SIG-M5 treated with dmso at 0.1 percent for 504 hours (cell line): ENCODE measurements at regions not wholly inside any gene's neighbourhood (a gene's known extent, or its start where the extent isn't known, plus 50 kb on each side); places are given as distances from the start of the nearest gene placed in this dataset.

Experiments used
- DNase-seq: peaks from one replicate; lab custom pipeline; 2025; ENCODE audit not compliant: unreplicated experiment; lab: John Stamatoyannopoulos, UW

DNA sequence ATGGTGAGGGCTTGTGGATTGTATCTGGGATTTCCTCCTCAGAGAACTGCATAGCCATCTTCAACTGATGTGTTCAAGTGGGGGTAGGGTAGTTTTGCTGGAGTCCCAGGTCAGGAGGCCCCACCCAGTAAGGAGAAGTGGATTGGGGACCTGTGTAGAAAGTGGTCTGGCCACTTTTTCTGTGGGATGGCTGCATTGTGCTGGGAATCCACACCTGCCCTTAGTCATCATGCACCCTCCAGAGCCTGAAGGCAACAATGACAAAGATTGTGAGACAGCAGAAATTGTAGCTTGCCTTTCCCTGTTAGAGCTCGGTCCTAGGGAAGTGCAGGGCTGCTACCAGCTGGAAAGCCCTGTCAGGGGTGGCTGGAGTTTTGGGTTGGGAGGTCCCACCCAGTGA, 255.4 kb downstream of the NDFIP2 start:
- no peak for DNase-seq

DNA sequence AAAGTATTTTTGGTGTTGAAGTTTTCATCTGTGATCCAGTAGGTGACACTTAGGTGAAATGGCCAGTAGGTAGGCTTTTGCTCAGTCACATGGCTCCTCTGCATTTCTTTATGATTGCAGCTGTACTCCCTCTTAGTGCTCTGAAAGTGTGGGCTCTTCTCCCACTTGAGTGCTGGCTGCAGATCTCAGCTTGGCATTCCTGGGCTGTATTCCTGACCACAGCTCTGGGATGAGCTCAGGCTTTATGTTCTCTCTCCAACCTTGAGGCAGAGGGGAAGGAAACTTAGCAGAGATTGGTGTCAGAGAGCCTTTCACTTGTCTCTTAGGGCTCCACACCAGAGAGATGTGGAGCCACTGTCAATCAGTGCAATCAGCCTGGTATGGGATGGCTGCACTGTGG, 254.3 kb downstream of the NDFIP2 start:
- DNase-seq: no peak

DNA sequence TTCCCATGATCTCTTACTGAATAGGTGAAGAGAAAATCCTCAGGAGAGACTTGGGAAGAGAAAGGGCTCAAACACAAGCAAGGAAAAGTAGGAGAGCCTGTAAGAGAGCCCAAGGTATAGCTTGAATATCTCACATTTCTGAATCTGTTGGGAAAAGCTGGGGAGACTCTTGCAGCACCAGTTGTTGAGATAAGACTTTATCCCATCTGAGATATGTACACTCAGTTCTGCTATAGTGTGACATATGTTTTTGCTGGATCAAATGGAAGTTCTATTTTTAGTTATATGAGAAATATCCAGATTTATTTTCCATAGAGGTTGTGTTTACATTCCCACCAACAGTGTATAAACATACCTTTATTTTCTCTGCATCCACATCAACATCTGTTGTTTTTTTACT, 246.1 kb downstream of the NDFIP2 start:
- no peak for DNase-seq

DNA sequence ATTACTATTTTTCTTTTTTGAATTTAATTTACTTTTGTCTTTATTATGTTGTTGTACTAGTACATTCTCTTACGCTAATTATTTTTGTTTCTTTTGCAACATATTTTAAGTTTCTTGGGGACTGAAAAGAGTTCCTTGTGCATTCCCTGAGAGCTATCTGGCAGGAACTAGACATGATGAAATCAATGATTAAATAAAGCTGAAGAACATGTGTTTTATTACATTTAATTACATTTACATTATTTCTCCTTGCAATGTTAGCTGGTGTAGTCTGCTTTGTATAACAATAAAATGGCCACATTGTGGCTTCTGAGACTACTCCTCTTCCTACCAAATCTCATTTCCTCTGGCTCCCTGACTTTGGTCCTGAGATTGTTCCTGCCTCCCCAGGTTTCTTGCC, 244.9 kb downstream of the NDFIP2 start:
- no peak for DNase-seq

DNA sequence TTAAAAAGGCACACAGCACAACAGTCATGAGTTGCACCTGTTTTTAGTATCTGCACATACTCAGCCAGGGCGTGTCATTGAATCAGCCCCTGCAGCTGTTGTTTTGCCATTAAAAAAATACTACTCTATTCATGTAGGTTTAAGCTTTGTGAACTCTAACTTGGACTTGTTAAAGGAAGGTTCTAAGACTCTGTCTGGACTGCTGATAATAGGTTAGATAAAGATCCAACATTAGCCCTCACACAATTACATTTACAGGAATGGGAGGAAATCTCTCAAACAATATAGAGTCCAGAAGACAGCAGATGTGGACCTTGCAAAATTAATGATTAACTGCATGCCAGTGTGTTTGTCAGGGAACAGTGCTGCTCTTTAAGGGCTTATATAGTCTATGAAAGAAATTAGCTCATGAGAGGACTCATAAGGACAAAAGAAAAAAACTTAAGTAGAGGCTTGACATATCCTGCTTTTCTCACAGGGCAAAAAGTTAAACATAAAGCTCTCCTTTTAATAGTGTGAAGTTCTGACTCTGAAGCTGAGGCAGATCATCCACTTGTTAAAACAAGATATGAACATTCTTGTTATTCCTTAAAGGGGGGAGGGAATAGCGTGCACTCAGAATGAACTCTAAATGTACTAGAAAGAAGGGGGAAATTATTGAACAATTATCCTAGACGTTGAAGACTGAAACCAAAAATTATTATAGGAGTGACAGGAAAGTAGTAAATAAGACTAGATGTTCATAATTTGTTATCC, 243.6 kb downstream of the NDFIP2 start:
- no peak for DNase-seq

DNA sequence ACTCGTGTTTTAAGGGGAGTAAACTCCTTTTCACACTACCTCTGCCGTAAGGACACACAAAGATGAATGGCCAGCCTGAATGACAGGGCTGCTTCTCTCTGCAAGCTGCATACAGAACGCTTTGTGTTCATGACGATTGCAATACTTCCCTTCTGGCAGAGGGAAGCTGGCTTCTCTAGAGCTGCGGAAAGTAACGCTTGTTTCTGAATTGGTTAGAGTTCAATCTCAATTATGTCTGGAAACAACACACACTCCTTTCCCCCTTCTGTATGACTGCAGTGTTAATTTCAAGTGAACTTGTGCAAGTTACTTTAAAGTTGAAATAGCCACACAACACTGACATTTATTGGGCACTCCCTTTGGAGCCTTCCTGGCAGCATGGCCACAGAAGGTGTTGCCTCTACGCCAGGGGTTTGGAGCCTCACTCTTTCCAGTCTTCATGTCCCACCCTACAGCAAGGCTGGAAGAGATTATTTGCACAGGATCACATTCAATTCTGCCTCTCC, 242.6 kb downstream of the NDFIP2 start:
- no peak for DNase-seq

DNA sequence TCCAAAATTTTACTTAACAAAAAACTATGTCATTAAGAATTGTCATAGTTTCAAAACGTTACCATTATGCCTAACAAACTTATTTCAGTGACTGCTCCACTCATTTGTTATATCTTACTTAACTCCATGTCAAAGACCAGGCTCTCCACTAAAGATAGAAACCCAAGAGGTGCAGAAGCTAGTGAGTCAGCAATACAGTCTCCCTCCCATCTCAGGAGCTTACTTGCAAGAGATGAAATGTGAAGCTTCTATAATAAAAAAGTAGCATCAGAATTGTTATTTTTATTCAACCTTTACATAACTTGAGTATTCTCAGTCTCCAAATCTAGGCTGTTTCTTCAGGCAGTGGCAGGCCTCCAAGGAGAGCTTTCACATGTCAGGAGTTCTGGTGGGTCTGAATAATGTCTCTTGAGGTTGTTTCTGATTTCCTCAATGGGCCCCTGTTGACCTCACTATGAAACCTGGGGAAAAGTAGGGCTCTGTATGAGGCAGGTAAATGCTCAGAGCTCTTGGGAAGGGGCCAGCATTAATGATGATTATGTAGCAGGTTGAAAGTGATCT, 242.0 kb downstream of the NDFIP2 start:
- DNase-seq: no peak

DNA sequence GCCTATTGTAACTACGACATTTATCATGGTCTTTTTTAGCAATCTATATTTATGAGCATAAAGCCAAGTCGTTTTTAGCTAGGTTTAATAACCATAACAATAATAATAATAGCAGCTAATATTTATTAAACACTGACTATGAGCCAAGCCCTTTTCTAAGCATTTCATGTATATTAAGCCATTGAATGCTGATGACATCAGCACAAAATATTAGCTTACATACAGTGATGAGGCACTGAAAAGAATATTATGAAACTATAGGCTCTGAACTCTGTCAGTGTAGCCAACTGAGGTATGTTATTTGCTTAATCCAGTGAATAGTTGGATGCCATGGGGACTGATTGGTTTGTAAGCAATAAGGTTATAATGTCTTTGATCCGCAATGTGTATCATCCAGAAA, 235.2 kb downstream of the NDFIP2 start:
- no peak for DNase-seq

DNA sequence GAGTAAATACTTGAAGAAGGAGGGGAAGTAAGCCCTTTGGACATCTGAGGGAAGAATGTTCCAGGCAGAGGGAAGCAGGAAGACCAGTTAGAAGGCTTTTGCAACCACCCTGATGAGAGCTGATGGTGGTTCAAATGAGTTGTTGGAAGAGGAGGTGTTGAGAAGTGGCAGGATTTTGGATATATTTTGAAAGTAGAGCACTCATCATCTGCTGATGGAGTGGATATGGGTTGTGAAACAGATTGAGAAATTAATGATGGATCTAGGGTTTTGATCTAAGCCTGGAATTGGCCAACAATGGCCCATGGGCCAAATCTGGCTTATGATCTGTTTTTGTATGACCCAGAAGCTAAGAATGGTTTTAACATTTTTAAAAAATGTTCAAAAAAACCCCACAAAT, 230.7 kb downstream of the NDFIP2 start:
- no peak for DNase-seq

DNA sequence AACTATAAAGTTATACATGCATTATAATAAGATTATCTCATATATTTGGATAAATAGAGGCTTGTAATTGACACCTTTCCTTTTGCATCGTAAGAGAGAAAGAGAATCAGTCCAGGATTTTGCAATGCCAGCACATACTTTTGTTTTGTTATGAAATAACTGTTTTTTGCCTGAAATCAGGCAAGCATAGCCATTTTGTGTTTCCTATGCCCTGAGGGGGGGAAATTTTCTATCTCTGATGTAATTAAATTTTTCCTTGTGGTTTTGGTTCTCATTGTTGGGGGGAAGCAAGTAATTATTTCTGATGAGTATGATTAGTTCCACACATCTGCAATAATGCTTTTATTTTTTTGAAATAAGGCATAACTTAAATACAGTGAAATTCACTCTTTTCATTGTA, 229.4 kb downstream of the NDFIP2 start:
- DNase-seq: peak; percentile 14

DNA sequence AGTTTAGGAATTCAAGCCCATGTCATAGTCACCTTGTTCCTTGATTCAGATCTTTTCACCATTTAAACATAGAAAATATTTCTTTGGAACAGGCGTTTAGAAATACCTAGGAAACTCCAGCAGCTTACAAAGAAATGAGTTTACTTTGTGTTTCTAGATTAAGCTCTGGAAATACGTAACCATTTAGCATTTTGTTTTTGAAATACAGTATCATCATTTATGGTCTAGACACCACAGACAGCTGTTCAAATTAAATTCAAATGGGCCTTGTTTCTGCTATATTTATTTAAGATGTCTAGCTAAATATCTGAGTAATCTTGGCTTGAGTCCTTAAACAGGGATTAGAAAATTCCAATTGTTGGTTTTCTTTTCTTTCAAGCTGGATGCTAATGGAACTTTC, 228.5 kb downstream of the NDFIP2 start:
- DNase-seq: no peak

DNA sequence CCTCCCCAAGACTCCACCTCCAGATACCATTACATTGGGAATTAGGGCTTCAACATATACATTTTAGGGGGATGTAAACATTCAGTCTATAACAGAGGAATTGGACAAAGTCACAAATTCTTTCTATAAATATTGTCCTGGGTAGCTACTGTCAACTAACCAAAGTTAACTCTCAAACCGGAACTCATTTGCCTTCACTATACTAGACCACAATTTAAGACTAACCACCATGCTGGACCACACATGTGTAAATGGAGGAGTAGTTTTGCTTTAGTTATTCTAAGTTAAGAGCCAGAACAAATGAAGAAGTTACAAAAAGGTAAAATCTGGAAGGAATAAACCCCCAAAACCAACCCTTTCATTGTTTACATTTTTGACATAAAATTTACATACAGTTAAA, 222.8 kb downstream of the NDFIP2 start:
- DNase-seq: no peak

DNA sequence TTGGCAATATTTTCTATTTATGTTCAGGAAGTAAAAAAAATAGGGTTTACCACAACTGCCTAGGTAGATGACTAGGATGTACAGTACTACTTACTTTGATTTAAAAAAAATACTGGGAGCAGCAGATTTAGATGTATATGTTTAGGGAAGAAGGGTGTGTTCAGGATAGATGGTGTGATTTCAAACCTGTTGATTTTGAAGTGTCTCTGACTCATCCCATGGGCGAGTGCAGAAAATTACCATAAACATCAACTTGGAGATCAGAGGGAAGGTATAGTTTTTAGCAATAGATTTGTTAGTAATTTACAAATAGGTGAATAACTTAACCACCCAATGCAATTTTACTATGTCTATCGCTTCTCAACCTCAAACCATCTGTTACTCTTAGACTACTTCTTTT, 214.8 kb downstream of the NDFIP2 start:
- no peak for DNase-seq

DNA sequence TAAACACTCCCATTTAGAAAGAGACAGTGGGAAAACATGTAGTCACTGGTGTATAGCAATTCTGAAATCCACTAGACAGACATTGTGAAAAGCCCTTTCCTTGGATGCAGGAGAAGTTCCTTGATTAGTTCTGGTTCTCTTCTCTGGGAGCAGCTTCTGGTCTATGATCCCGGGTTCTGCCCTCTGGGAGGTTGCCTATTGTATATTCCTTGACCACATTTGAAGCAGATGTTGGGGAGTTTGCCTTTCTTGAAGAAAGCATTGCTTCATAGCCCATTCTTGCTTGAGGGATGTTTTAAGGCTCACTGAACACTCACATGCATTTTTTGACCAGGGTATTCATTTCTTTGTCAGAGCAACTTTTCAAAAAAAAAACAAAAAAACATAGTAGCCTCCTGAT, 211.9 kb downstream of the NDFIP2 start:
- no peak for DNase-seq

DNA sequence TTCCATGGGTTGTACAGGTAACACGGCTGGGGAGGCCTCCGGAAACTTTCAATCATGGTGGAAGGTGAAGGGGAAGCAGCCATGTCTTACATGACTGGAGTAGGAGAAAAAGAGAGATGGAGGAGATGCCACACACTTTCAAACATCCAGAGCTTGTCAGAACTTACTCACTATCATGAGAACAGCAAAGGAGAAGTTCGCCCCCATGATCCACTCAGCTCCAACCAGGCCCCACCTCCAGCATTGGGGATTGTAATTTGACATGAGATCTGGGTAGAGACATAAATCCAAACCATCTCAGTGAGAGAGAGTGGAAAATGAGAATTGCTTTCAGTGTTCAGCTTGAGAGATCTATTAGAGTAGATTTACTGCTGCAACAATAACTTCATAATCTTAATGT, 210.9 kb downstream of the NDFIP2 start:
- DNase-seq: no peak

DNA sequence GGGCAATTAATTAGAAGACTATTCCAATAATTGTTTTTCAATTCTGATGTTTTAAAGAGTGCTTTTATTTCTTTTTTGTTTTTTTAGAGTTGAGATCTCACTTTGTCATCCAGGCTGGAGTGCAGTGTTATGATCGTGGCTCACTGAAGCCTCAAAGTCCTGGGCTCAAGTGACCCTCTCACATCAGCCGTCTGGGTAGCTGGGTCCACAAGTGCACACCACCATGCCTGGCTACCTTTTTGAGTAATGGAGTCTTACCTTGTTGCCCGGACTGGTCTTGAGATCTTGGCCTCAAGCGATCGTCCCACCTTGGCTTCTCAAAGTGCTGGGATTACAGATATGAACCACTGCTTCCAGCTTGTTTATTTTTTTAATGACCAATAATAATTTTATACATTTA, 207.8 kb downstream of the NDFIP2 start:
- DNase-seq: no peak

DNA sequence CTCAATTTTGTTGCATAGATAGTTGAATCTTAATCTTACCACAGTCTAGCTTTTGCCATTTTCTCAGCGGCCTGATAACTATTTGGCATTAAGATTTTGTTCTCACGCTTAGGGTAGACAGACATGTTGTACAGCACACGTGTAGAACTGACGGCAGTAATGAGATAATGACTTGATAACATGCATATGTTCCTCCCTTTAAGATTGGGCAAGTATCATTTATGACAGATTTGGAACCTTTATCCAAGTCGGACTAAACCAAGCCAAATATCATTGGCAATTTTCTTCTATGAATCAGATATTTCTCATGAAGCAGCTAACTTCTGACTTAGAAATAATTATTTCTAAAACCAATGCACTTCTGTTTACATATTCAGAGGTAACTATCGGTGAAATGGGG, 205.5 kb downstream of the NDFIP2 start:
- no peak for DNase-seq

DNA sequence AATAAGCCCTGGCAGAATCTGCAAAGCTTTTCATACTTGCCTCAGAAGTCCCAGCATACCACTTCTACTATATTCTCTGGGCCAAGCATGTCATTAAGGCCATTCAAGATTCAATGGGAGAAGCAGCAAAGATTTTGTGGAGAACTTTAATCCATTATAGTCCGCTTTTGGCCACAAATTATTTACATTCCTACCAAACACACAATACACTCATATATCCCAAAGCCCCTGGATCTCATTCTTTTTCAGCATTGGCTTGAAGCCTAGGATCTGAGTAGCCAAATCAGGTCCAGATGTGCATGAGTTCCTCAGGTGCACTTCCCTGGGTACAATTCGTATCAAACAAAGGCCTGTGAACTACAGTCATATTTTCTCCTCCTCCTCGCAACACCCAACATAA, 203.4 kb downstream of the NDFIP2 start:
- no peak for DNase-seq

DNA sequence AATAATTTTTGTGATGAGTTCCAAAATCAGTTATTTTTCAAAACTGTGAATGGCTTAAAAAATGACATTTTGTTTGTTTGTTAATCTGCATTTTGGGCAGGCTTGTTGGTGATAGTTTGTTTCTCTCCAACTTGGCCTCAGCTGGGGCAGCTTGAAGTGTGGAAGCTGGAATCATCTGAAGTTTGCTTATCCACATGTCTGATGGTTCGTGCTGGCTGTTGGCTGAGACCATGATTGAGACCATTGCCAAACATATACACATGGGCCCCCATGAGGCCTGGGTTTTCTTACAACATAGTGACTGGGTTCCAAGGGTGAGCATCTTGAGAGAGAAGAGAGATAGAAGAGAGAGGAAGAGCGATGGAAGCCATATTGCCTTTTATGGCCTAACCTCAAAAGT, 201.2 kb downstream of the NDFIP2 start:
- no peak for DNase-seq

DNA sequence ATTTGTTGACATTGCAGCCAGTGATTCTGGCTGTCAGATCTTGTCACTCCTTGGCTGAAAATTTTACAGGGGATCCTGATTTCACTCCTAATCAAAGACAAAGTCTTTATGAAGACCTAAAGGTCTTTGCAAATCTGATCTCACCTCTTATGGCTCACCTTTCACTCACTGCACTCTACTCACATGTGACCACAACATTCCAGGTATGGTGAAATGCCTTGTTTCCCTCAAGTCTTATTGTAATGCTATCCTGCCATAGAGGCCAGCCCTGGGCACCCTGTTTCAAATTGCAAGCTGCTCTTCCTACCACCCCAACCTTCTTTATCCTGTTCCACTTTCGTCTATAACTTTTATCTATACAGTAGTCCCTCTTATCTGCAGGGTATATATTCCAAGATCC, 200.1 kb downstream of the NDFIP2 start:
- no peak for DNase-seq

DNA sequence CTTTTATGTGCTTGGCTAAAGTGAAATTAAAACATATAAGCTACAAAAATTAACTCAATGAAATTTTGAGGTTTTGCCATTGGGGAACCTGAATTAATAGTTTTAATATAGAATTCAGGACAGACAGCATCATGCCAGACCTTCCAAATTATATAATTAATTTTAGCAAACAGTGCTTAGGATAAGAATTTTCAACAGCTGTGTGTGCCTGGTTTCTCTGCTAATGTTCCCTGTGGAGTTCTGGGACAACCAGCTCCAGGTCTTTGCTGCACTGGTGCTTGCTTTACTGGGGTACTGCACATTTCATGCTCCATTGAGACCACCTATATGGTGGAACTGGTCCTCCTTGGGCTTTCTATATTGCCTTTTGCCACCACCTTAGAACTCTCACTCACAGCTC, 199.5 kb downstream of the NDFIP2 start:
- no peak for DNase-seq

DNA sequence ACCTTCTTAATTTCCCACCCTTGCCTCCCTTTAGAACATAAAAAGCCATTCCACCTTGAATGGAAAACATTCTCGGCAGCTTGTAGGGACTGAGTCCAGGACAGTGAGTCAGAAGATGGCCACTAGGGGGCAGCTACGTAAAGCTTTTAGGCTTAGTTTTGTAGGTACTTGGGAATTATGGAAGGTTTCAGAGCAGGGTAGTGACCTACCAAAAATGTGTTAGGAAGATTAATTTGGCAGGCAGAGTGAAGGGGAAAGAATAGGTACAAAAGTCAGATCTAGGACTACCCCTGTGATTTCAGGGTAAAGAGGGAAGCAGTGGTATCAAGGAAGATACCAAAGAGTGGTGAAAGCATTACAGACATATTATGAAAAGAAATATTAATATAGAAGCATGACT, 198.4 kb downstream of the NDFIP2 start:
- DNase-seq: peak; percentile 54

DNA sequence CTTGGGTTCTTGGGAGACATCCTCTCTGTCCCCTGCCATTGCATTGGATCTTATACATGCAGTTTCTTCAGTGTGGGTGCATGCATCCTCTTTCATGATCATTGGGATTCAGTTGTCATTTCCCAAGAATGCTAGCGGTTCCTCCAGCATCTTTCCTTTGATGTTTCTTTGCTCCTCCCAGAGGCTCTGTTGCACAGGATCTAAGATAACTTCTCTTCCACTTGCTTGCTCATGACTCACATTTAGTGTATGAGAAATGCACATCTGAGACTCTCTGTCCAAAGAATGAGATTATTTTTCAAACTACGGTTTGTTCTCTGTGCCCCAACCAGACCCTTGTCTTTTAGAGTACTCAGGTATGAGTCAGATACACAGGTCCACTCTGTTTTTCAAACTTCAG, 197.1 kb downstream of the NDFIP2 start:
- DNase-seq: no peak
